HepG2 (cell line): ENCODE measurements at regions not wholly inside any gene's neighbourhood (a gene's known extent, or its start where the extent isn't known, plus 50 kb on each side); places are given as distances from the start of the nearest gene placed in this dataset.

ENCODE experiments used
- ATAC-seq: fragments of 200-7000 bp; cut with Tn5 transposase; 3 replicates; pipeline ENCODE4 v1.9.1; 2020; ENCODE audit warnings: mild to moderate bottlenecking, moderate library complexity
- BruUV-seq: library from RNA; stranded (reverse); fragments of 400-500 nt; replicated peaks from 2 replicates; lab custom pipeline; 2021; lab: Mats Ljungman, UMichigan
- CTCF ChIA-PET: fragments of 300-600 bp; formaldehyde crosslinking; extraction: SDS; loops from one replicate; lab custom pipeline; 2021; ENCODE audit warnings: low total read pairs, inconsistent platforms, low intra/inter-chr PET ratio; lab: Yijun Ruan, JAX
- POLR2A ChIA-PET: fragments of 350-600 bp; sonication (Branson Sonifier 250); formaldehyde crosslinking; loops from one replicate; lab custom pipeline; 2020; ENCODE audit warnings: antibody characterized with exemption, inconsistent platforms; lab: Yijun Ruan, JAX
- DNase-seq: peaks from one replicate; pipeline ENCODE4 v3.0.0-alpha.2; 2015; ENCODE audit warnings: low spot score
- FAIRE-seq: peaks from 3 replicates; lab custom pipeline; 2011; peaks lifted over from hg19 to GRCh38; lab: Jason Lieb, UNC
- H2AFZ ChIP-seq: one replicate; pipeline ENCODE4 v1.6.1; 2011; ENCODE audit warnings: low read length, inconsistent platforms
- H3K27ac ChIP-seq: fragments of 300-600 bp; 3 replicates; pipeline ENCODE4 v1.8.0; 2011; ENCODE audit warnings: mixed run types, mild to moderate bottlenecking, mixed read lengths, low read length, inconsistent platforms; ENCODE audit not compliant: insufficient read depth; ENCODE audit errors: extremely low read length
- H3K27me3 ChIP-seq, 2 experiments: fragments of 200-600 bp in 1 of 2; 2 replicates in 1 of 2; 3 replicates in 1 of 2; pipeline versions ENCODE4 v1.6.0 to v1.8.0; 2011; ENCODE audit warnings: low read length in 2 of 2, mild to moderate bottlenecking in 2 of 2, moderate library complexity in 2 of 2, inconsistent platforms in 1 of 2; ENCODE audit not compliant: insufficient read depth in 2 of 2, control insufficient read depth in 1 of 2
- H3K36me3 ChIP-seq, 2 experiments: fragments of 200-600 bp in 1 of 2; replicated peaks in 1 of 2; 2 replicates in 1 of 2; 3 replicates in 1 of 2; pipeline versions ENCODE4 v1.5.1 to v1.8.0; 2011; ENCODE audit warnings: low read length in 2 of 2, inconsistent platforms in 1 of 2; ENCODE audit not compliant: insufficient read depth in 2 of 2, control insufficient read depth in 1 of 2
- H3K4me1 ChIP-seq: 2 replicates; pipeline ENCODE4 v1.5.1; 2012; ENCODE audit warnings: low read length, inconsistent platforms; ENCODE audit not compliant: insufficient read depth
- H3K4me2 ChIP-seq: 2 replicates; pipeline ENCODE4 v1.6.0; 2011; ENCODE audit warnings: low read depth, low read length, inconsistent platforms
- H3K4me3 ChIP-seq, 3 experiments: fragments of 200-600 bp in 1 of 3; sonication (generic), shearing (Covaris generic) in 1 of 3; replicated peaks in 1 of 3; 2 replicates each; pipeline ENCODE4 v1.5.1; 2011 to 2016; ENCODE audit warnings: low read length in 3 of 3, inconsistent platforms in 2 of 3, low read depth in 2 of 3, mild to moderate bottlenecking in 2 of 3, control low read depth in 1 of 3, mixed read lengths in 1 of 3; ENCODE audit not compliant: insufficient read depth in 1 of 3
- H3K79me2 ChIP-seq: one replicate; pipeline ENCODE4 v1.6.1; 2011; ENCODE audit warnings: low read length, inconsistent platforms; ENCODE audit not compliant: insufficient read depth
- H3K9ac ChIP-seq: 2 replicates; pipeline ENCODE4 v1.6.0; 2011; ENCODE audit warnings: mild to moderate bottlenecking, low read depth, low read length, inconsistent platforms; ENCODE audit not compliant: insufficient read depth
- H3K9me3 ChIP-seq: 2 replicates; pipeline ENCODE4 v1.5.1; 2012; ENCODE audit warnings: mild to moderate bottlenecking, low read length
- H4K20me1 ChIP-seq: 2 replicates; pipeline ENCODE4 v1.6.0; 2011; ENCODE audit warnings: inconsistent platforms, mild to moderate bottlenecking, low read length, moderate library complexity; ENCODE audit not compliant: insufficient read depth
- GABPA ChIP-seq, 2 experiments: IDR thresholded peaks; 2 replicates each; pipeline ENCODE4 v1.6.1; 2011 to 2016; ENCODE audit warnings: low read depth in 2 of 2, low read length in 1 of 2, missing biosample characterization in 1 of 2, missing genetic modification characterization in 1 of 2
- MEF2D ChIP-seq: sonication (generic); formaldehyde crosslinking; IDR thresholded peaks from 2 replicates; pipeline ENCODE4 v1.5.1; 2020; ENCODE audit warnings: mild to moderate bottlenecking, missing genetic modification reagents
- WGBS: methylation state at CpG from one replicate; pipeline ENCODE4 v1.1.6; 2017; ENCODE audit warnings: low lambda C conversion rate; 5-methylcytosine and 5-hydroxymethylcytosine counted together
- in situ Hi-C: cut with HindIII; loops from 2 replicates; pipeline ENCODE4 v1.10.0; 2017; ENCODE audit warnings: low pct_unique_long_range_greater_than_20kb; ENCODE audit not compliant: extremely low pct_ligation_motif_present
- intact Hi-C: fragments of 100-400 bp; cut with micrococcal nuclease; formaldehyde crosslinking; loops from one replicate; pipeline ENCODE4 v1.10.0; 2022; ENCODE audit not compliant: unreplicated experiment
- TF ChIP-seq, protein P1 (sequence below): sonication (generic); formaldehyde crosslinking; IDR thresholded peaks from 2 replicates; pipeline ENCODE4 v1.5.1; 2020; ENCODE audit warnings: mild to moderate bottlenecking, missing genetic modification reagents, moderate library complexity
- TF ChIP-seq, protein P2 (sequence below): sonication (generic); formaldehyde crosslinking; IDR thresholded peaks from 2 replicates; pipeline ENCODE4 v1.8.0; 2022; ENCODE audit warnings: mild to moderate bottlenecking, missing genetic modification reagents
- TF ChIP-seq, protein P3 (sequence below): sonication (generic); formaldehyde crosslinking; IDR thresholded peaks from 2 replicates; pipeline ENCODE4 v1.4.0; 2020; ENCODE audit warnings: mild to moderate bottlenecking, missing genetic modification reagents, borderline replicate concordance

DNA sequence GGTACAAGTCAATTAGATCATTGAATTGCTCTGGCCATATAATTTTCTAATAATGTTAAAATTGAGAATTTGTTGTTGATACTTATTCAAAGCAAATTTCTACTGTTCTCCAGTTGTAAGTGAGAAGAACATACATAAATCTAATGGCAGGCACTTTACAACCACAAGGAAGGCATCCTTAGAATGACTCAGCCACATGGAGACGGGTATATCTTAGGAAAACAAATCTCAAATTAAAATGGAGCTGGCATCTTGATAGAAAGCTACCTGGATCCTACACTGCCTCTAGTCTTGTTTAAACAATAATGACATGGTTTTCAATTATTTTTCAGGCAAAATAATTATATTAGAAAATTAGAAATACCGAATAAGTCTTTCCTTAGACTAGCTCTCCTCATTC is 1183.7 kb upstream of the SORCS1 start:
- no peaks in the 10 kb centered on the region for H3K79me2 ChIP-seq
- 2% methylated on average over 2 of the region's 2 CpGs for WGBS
- ATAC-seq (no peak), DNase-seq (no peak), FAIRE-seq (no peak)
- no peak overlapping the region for H2AFZ ChIP-seq
- H3K4me3 ChIP-seq = no peak overlapping the region
- BruUV-seq = no TSS peak
- in situ Hi-C loops (no loop called here), intact Hi-C loops (no loop called here)
- TF ChIP-seq GABPA (IDR thresholded peaks at IDR 0.05; ENCODE audit: low read depth, low read length) (no peak), GABPA (CRISPR knock-in tag; IDR thresholded peaks at IDR 0.05; ENCODE audit: low read depth) (no peak), MEF2D (CRISPR knock-in tag) (no peak)
- TF ChIP-seq, protein P1, sequence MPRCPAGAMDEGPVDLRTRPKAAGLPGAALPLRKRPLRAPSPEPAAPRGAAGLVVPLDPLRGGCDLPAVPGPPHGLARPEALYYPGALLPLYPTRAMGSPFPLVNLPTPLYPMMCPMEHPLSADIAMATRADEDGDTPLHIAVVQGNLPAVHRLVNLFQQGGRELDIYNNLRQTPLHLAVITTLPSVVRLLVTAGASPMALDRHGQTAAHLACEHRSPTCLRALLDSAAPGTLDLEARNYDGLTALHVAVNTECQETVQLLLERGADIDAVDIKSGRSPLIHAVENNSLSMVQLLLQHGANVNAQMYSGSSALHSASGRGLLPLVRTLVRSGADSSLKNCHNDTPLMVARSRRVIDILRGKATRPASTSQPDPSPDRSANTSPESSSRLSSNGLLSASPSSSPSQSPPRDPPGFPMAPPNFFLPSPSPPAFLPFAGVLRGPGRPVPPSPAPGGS = no peak
- TF ChIP-seq, protein P2, sequence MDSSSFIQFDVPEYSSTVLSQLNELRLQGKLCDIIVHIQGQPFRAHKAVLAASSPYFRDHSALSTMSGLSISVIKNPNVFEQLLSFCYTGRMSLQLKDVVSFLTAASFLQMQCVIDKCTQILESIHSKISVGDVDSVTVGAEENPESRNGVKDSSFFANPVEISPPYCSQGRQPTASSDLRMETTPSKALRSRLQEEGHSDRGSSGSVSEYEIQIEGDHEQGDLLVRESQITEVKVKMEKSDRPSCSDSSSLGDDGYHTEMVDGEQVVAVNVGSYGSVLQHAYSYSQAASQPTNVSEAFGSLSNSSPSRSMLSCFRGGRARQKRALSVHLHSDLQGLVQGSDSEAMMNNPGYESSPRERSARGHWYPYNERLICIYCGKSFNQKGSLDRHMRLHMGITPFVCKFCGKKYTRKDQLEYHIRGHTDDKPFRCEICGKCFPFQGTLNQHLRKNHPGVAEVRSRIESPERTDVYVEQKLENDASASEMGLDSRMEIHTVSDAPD (CRISPR knock-in tag) = no peak
- TF ChIP-seq, protein P3, sequence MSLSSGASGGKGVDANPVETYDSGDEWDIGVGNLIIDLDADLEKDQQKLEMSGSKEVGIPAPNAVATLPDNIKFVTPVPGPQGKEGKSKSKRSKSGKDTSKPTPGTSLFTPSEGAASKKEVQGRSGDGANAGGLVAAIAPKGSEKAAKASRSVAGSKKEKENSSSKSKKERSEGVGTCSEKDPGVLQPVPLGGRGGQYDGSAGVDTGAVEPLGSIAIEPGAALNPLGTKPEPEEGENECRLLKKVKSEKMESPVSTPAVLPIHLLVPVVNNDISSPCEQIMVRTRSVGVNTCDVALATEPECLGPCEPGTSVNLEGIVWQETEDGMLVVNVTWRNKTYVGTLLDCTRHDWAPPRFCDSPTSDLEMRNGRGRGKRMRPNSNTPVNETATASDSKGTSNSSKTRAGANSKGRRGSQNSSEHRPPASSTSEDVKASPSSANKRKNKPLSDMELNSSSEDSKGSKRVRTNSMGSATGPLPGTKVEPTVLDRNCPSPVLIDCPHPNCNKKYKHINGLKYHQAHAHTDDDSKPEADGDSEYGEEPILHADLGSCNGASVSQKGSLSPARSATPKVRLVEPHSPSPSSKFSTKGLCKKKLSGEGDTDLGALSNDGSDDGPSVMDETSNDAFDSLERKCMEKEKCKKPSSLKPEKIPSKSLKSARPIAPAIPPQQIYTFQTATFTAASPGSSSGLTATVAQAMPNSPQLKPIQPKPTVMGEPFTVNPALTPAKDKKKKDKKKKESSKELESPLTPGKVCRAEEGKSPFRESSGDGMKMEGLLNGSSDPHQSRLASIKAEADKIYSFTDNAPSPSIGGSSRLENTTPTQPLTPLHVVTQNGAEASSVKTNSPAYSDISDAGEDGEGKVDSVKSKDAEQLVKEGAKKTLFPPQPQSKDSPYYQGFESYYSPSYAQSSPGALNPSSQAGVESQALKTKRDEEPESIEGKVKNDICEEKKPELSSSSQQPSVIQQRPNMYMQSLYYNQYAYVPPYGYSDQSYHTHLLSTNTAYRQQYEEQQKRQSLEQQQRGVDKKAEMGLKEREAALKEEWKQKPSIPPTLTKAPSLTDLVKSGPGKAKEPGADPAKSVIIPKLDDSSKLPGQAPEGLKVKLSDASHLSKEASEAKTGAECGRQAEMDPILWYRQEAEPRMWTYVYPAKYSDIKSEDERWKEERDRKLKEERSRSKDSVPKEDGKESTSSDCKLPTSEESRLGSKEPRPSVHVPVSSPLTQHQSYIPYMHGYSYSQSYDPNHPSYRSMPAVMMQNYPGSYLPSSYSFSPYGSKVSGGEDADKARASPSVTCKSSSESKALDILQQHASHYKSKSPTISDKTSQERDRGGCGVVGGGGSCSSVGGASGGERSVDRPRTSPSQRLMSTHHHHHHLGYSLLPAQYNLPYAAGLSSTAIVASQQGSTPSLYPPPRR (CRISPR knock-in tag) = no peak
- POLR2A ChIA-PET = no interaction called here
- H3K27ac ChIP-seq = no peak overlapping the region
- no peak overlapping the region for H3K4me2 ChIP-seq
- H3K4me1 ChIP-seq = no peaks in the 10 kb centered on the region
- no peaks in the 10 kb centered on the region for H4K20me1 ChIP-seq
- CTCF ChIA-PET = no interaction called here
- H3K9ac ChIP-seq = no peak overlapping the region
- H3K9me3 ChIP-seq = peaks cover 70% of the 10 kb centered on the region
- H3K36me3 ChIP-seq = no peaks in the 10 kb centered on the region
- no peaks in the 10 kb centered on the region for H3K27me3 ChIP-seq
